Stomach (tissue), 8 donors: ENCODE measurements at regions not wholly inside any gene's neighbourhood (a gene's known extent, or its start where the extent isn't known, plus 50 kb on each side); places are given as distances from the start of the nearest gene placed in this dataset.

Source experiments
- DNase-seq, 2 donors: peaks; one replicate each; pipeline versions ENCODE4 v3.0.0 to v3.0.0-alpha.2; 2013 to 2019
- H3K27ac ChIP-seq, 5 donors: fragments of 200-600 bp in 4 of 5; sonication (generic) in 4 of 5; one replicate each; pipeline ENCODE4 v1.5.1; 2013 to 2019; ENCODE audit warnings: mild to moderate bottlenecking in 1 of 5, moderate library complexity in 1 of 5
- H3K27me3 ChIP-seq, 3 donors: fragments of 200-600 bp; sonication (generic); one replicate each; pipeline ENCODE4 v1.5.1; 2017 to 2019; ENCODE audit warnings: mixed run types in 1 of 3
- H3K36me3 ChIP-seq, 4 donors: fragments of 200-600 bp; sonication (generic); 1 replicate in 3 of 4; 2 replicates in 1 of 4; pipeline ENCODE4 v1.5.1; 2016 to 2019
- H3K4me1 ChIP-seq, 4 donors: fragments of 200-600 bp; sonication (generic); one replicate each; pipeline ENCODE4 v1.5.1; 2016 to 2019
- H3K4me3 ChIP-seq, 4 donors: fragments of 200-600 bp; sonication (generic) in 3 of 4; one replicate each; pipeline ENCODE4 v1.5.1; 2016 to 2019; ENCODE audit warnings: mild to moderate bottlenecking in 1 of 4
- H3K9me3 ChIP-seq, 4 donors: fragments of 200-600 bp; sonication (generic); one replicate each; pipeline ENCODE4 v1.5.1; 2016 to 2019
- EP300 ChIP-seq: sonication (generic); formaldehyde crosslinking; IDR thresholded peaks from one replicate; pipeline ENCODE4 v1.6.1; 2017; ENCODE audit warnings: antibody characterized with exemption
- POLR2A ChIP-seq, 4 donors: fragments of 450-650 bp; IDR thresholded peaks; one replicate each; pipeline ENCODE4 v1.6.1; 2016; ENCODE audit warnings: antibody characterized with exemption in 4 of 4, control low read depth in 2 of 4, mild to moderate bottlenecking in 1 of 4, moderate library complexity in 1 of 4
- POLR2AphosphoS5 ChIP-seq, 3 donors: sonication (generic); formaldehyde crosslinking; IDR thresholded peaks; one replicate each; pipeline ENCODE4 v1.6.1; 2016; ENCODE audit warnings: antibody characterized with exemption in 3 of 3
- WGBS, 5 donors: extraction: QIAGEN DNeasy Blood & Tissue Kit in 3 of 5; methylation state at CpG; one replicate each; pipeline versions ENCODE4 v1.1.5 to v1.1.7; 2013 to 2018; 5-methylcytosine and 5-hydroxymethylcytosine counted together
- intact Hi-C: fragments of 100-400 bp; cut with DNase I; formaldehyde crosslinking; loops from one replicate; pipeline ENCODE4 v1.15.1; 2023; ENCODE audit warnings: low total_unique reads
- TF ChIP-seq, protein P1 (sequence below), 7 experiments: fragments of 450-650 bp in 4 of 7; fragments of 200-600 bp in 3 of 7; sonication (generic) in 3 of 7; IDR thresholded peaks; one replicate each; pipeline ENCODE4 v1.5.1; 2016 to 2019; ENCODE audit warnings: antibody characterized with exemption in 7 of 7, control low read depth in 2 of 7, mild to moderate bottlenecking in 1 of 7
- donor health status: healthy with polysubstance abuse.
- donor health status: Bipolar disorder and iron deficiency.
- donor health status: healthy.

DNA sequence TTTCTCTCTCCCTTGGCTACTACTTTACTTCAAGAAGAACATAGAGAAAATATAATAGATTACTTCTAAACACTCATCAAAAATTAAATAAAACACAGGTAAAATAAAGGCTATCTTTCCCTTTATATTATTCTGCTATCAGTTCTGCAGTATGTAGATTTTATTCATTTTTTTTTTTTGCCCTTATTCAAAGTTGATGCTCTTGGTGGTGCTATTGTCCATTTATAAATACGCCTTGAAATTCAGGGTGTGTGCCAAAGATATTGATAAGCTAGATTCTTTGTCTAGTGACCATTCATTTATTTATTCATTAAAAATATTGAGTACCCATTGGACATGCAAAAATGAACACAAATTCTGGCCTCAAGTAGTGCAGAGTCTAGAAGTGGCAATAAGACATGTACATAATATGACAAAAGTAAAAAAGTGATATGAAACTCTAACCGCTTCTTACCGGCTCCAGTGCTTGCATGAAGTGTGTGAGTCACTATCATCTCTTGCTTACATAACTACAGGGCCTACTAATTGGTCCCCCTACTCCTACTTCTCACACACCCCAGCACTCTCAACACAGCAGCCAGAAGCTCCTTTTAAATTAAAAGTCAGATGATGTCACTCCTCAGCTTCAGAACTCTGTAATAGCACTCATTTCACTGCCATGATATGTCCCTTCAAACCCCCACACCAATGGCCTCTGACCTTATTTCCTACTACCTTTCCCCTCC lies 208.3 kb upstream of the FANCL start:
- intact Hi-C loops, result no loop called here
- Histone ChIP-seq H3K9me3 (no peaks in the 10 kb centered on the region), H3K36me3 (no peaks in the 10 kb centered on the region), H3K27ac (no peak overlapping the region), H3K27me3 (no peaks in the 10 kb centered on the region), H3K4me1 (peaks cover 0 to 6% (median 2%) of the 10 kb centered on the region in 4 donors), H3K4me3 (no peak overlapping the region)
- no peak for DNase-seq
- WGBS, 5 donors, result 59 to 67% (median 64%) methylated on average over 3 of the region's 3 CpGs
- TF ChIP-seq EP300, result no peak
- no peak for TF ChIP-seq POLR2A (IDR thresholded peaks at IDR 0.05)
- TF ChIP-seq, protein P1, sequence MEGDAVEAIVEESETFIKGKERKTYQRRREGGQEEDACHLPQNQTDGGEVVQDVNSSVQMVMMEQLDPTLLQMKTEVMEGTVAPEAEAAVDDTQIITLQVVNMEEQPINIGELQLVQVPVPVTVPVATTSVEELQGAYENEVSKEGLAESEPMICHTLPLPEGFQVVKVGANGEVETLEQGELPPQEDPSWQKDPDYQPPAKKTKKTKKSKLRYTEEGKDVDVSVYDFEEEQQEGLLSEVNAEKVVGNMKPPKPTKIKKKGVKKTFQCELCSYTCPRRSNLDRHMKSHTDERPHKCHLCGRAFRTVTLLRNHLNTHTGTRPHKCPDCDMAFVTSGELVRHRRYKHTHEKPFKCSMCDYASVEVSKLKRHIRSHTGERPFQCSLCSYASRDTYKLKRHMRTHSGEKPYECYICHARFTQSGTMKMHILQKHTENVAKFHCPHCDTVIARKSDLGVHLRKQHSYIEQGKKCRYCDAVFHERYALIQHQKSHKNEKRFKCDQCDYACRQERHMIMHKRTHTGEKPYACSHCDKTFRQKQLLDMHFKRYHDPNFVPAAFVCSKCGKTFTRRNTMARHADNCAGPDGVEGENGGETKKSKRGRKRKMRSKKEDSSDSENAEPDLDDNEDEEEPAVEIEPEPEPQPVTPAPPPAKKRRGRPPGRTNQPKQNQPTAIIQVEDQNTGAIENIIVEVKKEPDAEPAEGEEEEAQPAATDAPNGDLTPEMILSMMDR (IDR thresholded peaks at IDR 0.05), result no peak
- TF ChIP-seq POLR2AphosphoS5 (IDR thresholded peaks at IDR 0.05), result no peak

DNA sequence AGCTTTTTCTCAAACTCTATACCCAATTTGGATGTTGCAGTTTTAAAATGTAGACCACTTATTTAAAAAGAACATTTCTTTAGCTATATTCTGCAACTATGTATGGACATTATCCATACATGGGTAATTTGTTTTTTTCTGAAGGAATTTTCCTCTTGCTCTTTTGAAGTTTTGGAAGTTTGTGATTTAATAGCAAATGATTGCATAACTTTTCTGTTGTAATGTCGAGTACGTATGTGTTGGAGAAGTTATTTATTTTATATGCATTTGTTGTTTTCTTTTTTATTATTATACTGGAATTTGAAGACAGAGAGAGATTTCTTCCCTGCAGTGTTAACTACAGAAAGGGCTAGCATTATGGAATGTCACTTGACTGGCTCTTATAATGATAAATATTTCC lies 207.7 kb upstream of the FANCL start:
- TF ChIP-seq, protein P1 (IDR thresholded peaks at IDR 0.05), result no peak
- TF ChIP-seq POLR2A (IDR thresholded peaks at IDR 0.05), result no peak
- no peak for TF ChIP-seq EP300
- TF ChIP-seq POLR2AphosphoS5 (IDR thresholded peaks at IDR 0.05), result no peak
- H3K4me1 ChIP-seq, result peaks cover 0 to 6% (median 2%) of the 10 kb centered on the region in 4 donors
- 80 to 87% (median 83%) methylated on average over 2 of the region's 2 CpGs for WGBS, 5 donors
- DNase-seq, result no peak
- no peaks in the 10 kb centered on the region for H3K27me3 ChIP-seq
- H3K9me3 ChIP-seq, result no peaks in the 10 kb centered on the region
- intact Hi-C loops, result no loop called here
- H3K27ac ChIP-seq, result no peak overlapping the region
- H3K4me3 ChIP-seq, result no peak overlapping the region
- no peaks in the 10 kb centered on the region for H3K36me3 ChIP-seq

DNA sequence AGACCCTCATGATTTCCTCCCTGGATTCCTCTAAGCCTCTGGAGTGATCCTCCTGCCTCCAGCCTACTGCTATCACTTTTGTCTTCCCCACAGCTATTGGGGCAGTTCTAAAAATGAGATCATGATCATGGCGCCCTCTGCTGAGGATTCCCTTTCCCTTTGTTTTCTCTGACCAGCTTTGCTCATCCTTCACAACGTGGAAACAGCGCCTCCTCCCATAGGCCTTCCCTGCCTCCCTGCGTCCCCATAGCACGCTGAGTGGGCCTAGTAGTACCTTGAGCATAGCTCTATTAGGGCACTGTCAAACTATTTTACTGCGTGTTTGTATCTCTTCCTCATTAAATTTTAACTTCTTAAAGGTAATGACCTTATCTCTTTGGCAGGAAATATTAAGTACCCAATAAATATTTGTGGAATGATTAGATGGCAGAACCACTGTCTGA lies 207.0 kb upstream of the FANCL start:
- intact Hi-C loops, result no loop called here
- peaks cover 0 to 6% (median 2%) of the 10 kb centered on the region in 4 donors for H3K4me1 ChIP-seq
- peak in 1 of 2 donors; percentile 78 for DNase-seq
- H3K27me3 ChIP-seq, result no peaks in the 10 kb centered on the region
- H3K9me3 ChIP-seq, result no peaks in the 10 kb centered on the region
- WGBS, 5 donors, result 22 to 29% (median 26%) methylated on average over 6 of the region's 6 CpGs
- H3K27ac ChIP-seq, result no peak overlapping the region
- H3K4me3 ChIP-seq, result no peak overlapping the region
- TF ChIP-seq POLR2AphosphoS5 (IDR thresholded peaks at IDR 0.05) (no peak), EP300 (no peak)
- TF ChIP-seq, protein P1 (IDR thresholded peaks at IDR 0.05), result no peak
- H3K36me3 ChIP-seq, result no peaks in the 10 kb centered on the region

- no peaks in the 10 kb centered on the region for H3K27me3 ChIP-seq
- no peak overlapping the region for H3K27ac ChIP-seq
- DNase-seq, result no peak
- H3K9me3 ChIP-seq, result no peaks in the 10 kb centered on the region
- H3K4me1 ChIP-seq, result peaks cover 0 to 6% (median 2%) of the 10 kb centered on the region in 4 donors
- TF ChIP-seq EP300 (no peak), POLR2AphosphoS5 (IDR thresholded peaks at IDR 0.05) (no peak), POLR2A (IDR thresholded peaks at IDR 0.05) (no peak)
- TF ChIP-seq, protein P1 (IDR thresholded peaks at IDR 0.05), result no peak
- intact Hi-C loops, result no loop called here
- 88 to 94% (median 92%) methylated on average over 2 of the region's 2 CpGs for WGBS, 5 donors
- no peaks in the 10 kb centered on the region for H3K36me3 ChIP-seq
- no peak overlapping the region for H3K4me3 ChIP-seq
Observed at GRCh38 chr2:58447586-58447985, 206.5 kb upstream of the FANCL start.
